NCI-H524 (cell line): ENCODE measurements at regions not wholly inside any gene's neighbourhood (a gene's known extent, or its start where the extent isn't known, plus 50 kb on each side); places are given as distances from the start of the nearest gene placed in this dataset.
"Not testable (repeated sequence)": the region's sequence is repeated elsewhere in the genome, so short reads cannot be mapped to it uniquely, and the experiment has no call there.

Experiments
- DNase-seq, 2 experiments: peaks; one replicate each; lab custom pipeline; 2025; lab: John Stamatoyannopoulos, UW

DNA sequence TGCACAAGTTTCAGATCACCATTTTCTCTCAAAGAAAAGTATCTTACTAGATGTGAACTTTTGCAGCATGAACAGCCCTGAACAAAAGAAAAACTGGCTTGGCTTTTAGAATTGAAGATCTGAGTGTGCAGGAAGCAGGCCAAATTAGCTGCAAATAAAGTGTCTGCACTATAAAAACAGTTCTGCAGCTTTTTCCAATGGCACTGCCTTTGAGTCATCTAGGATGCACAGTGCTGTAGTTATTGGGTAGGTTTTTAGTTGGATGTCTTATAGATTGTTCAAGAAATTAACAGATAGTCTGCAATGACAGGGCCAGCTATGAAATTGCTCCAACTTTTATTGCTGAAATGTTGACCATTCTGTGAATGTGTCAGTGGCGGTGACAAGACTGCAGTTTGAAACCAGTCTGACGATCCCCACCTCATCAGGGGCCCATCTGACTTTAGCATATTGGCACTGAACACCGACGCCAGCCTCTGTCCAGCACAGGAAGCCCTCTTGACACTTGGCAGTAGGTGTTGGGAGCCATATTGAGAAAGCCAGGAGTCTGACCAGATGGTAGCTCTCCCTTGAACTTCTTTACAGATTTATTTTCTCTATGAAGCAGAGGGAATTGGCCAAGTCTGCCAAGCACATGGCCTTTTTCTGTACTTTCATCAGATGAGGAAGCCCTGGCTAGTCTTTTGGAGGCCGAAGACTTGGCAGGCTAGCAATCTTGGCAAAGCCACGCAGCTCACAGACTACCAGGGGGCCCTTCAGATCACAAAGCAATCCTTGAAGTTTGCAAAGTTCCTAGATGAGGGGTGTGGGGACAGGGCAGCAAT, 490.6 kb downstream of the NEBL start:
- no peak for DNase-seq

DNA sequence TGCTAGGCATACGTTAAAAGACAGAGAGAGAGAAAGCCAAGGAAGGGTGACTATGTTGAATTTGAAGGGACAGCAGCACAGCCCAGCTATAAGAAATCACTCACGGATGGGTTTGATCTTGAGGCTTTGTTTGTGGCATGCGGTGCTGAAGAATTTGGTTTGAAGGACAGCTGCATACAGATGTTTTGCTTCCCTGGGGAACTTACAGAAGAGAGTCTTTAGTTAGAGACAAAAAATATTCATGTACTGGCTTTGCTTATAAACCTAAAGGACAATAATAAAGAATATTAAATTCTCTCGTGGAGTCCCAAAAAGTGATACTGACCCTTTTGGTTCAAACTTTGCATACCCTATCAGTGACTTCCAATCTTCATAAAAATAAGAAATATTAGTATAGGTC, 491.4 kb downstream of the NEBL start:
- DNase-seq = no peak

DNA sequence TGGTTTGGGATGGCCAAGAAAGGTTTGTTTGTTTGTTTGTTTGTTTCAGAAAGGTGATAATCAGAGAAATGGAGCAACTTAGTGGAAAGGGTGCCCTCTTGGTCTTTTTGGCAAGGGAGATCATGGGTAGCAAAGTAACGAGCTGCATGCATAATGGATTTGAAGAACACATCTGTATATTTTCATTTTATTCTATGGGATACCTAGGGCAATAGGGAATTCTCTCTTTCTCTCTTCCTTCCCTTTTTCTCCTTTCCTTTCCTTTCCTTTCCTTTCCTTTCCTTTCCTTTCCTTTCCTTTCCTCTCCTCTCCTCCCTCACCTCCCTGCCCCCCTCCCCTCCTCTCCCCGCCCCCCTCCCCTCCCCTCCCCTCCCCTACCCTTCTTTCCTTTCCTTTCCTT, 492.1 kb downstream of the NEBL start:
- DNase-seq = no peak

DNA sequence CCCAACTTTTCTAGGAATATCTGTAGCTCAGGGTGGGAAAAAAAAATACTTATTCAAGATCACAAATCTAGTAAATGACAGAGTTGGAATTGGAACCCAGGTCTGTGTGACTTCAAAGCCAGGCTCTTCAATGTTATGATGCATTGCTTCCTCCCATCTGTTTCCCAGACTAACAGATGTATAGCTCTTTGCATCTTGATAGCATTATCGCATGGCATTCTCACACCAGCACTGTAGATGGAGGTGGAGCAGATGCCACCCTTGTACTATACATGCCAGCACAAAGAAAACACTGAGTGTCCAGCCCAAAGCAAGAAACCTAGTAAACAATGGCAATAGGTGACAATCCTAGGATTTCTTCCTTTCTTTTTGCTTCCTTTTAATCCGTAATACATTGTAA, 497.3 kb downstream of the NEBL start:
- peak; percentile 1 to 47 for DNase-seq

DNA sequence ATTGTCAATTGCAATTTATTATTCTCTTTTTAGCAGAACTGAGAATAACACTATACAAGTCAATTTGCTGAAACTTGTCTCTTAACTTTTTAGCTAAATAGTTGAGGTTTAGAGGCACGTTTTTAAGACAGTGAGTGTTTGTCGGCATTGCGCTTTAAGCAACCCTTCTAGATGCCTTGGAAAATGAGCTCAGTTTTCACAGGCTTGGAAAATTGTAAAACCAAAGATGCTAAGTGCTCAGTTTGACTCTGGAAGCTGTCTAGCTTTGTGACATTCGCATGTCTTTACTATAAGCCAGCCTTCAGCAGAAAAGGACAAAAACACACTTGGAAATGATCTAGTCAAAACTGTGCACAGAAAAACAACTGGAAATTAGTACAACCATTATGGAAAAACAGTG, 500.4 kb downstream of the NEBL start:
- no peak for DNase-seq

DNA sequence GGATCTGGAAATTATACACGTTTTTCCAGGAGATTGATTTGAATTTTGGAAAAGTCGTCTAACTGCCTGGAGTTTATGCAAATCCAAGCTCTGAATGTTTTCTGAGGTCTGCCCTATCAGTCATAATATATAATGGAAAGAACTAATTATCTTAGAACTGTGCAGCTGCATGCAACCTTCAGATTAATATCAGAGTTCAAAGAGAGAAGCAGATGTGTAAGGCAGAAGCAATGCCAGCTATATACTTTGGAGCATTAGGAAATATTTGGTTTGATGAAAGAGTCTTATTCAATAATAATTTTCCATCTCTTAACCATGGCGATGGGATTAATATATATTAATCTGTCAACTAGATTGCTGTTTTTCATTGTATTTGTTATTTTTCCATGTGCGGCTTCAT, 500.9 kb downstream of the NEBL start:
- no peak for DNase-seq

GRCh38 chr10:20391629-20392028, 505.5 kb downstream of the NEBL start:
- DNase-seq = no peak

GRCh38 chr10:20381761-20382160, 515.4 kb downstream of the NEBL start:
- DNase-seq = no peak

DNA sequence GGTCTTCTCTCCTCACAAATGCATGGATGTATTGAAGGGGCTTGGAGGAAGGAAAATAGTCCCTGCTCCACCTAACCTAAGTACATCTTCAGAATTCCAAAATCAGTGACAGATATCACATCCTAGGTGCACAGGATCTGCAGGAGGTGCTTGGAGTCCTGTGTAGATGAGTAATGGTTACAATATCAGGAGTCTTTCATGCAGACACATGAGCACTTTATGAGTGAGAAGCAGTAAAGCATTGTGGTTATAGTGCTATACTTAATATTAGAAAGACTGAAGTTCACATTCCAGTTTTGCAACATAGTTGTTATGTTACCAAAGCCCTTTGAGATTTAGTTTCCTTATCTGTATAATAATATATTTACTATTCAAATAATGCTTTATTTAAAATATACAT, 516.7 kb downstream of the NEBL start:
- no peak for DNase-seq

DNA sequence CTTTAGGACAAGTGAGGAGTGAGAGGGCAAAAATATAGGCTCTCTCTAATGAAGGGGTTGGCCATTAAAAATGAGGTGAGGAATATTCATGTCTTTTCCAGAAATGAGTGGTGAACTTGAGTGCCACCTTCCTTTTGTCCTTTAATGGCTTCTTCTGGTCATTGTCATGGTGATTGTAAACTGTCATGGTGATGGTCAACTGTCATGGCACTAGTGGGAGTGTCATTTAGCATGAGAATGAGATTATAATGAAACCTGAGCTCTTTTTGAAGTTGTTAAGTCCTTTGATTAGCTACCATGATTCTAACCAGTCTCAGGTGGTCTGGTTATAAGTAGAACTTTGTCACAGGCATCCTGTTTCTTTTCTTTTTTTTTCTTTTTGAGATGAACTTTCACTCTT, 524.4 kb downstream of the NEBL start:
- DNase-seq = no peak

DNA sequence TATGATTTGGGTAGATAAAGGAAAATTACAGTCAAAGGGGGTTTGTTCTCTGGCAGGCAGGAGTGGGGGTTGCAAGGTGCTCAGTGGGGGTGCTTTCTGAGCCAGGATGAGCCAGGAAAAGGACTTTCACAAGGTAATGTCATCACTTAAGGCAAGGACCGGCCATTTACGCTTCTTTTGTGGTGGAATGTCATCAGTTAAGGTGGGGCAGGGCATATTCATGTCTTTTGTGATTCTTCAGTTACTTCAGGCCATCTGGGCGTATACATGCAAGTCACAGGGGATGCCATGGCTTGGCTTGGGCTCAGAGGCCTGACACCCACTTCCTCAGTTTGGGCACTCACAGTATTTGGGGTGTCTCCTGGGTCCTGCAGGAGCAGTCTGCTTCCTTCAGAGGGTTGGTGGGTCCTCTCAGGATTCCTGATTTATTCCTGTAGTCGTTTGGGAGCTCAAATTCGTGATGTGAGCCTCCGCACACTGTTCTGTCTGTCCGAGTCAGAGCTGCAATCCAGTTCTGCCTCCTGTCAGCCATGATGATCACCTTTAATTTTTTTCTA, 526.1 kb downstream of the NEBL start:
- DNase-seq = not testable (repeated sequence)

DNA sequence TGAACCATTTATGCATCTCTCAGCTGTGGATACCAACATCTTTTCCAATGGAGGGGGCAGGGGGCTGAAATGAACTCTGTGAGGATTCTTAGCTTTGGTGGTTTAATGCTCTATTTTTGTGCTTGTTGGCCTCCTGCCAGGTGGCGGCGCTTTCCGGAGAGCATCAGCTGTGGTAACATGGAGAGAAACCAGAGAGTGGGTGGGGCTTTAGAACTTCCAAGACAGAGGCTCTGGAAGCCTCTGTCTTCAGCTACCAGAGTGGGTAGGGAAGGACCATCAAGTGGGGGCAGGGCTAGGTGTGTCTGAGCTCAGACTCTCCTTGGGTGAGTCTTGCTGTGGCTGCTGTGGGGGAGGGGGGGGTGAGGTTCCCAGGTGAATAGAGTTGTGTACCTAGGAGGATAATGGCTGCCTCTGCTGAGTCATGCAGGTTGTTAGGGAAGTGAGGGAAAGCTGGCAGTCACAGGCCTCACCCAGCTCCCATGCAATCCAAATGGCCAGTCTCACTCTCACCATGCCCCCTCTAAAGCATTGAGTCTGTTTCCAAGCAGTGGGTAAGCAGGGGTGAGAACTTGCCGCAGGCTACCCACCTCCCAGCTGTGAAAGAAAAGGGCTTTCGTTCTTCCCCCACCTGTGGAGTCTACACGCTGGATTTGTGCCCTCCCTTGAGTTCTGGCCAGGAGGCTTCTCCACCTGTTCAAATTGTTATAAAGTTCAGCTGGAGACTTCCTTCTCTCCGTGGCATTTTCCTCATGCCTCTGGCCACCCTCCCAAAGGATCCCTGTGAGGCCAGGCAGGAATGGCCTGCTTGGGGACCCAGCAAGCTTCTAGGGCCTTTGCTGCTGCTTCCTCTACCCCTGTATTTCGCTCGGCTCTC, 527.0 kb downstream of the NEBL start:
- DNase-seq = no peak

DNA sequence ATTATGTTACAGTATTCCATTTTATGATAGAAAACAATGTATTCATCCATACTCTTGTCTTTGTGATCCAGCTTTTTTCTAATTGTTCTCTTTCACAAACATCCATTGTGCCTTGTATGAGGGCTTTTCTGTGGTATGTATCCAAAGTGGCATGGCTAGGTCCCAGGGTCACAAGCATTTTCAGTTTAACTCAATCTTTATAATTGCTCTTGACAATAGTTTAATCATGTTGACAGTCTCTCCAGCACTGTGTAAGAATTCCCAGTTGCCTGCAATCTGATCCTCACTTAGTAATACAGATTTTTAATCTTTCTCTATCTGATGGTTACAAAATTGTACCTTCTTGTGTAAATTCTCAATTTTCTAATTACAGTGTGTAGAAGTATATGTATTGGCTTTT, 533.4 kb downstream of the NEBL start:
- DNase-seq = no peak

DNA sequence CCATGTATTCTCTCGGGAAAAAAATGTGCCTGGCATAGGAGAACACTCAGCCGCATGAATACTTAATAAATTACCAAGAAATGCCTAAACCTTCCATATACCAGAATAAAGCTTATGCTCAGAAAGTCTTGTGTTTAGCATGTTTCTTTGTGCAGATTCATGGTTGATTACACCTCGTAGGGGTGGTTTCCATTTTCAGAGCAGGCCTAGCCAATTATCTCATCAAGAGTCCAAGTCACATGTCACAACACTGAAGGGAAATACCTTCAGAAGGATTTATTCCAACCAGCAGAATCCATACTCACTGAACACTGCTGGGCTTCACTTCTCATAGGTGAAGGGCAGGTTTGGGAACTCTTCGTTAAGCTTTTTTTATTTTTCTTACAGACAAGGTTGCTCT, 539.7 kb downstream of the PLXDC2 start:
- DNase-seq = no peak

DNA sequence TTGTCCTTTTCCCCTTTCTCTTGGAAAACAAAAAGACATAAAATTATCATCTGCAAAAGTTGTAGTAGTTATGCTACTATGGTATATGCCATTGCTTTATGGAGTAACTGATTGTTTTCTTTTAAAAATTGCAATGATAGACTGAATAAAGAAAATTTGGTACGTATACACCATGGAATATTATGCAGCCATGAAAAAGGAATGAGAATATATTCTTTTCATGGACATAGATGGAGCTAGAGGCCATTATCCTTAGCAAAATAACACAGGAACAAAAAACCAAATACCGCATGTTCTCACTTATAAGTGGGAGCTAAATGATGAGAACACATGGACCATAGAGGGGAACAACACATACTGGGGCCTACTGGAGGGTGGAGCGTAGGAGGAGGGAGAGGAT, 538.8 kb downstream of the PLXDC2 start:
- no peak for DNase-seq

DNA sequence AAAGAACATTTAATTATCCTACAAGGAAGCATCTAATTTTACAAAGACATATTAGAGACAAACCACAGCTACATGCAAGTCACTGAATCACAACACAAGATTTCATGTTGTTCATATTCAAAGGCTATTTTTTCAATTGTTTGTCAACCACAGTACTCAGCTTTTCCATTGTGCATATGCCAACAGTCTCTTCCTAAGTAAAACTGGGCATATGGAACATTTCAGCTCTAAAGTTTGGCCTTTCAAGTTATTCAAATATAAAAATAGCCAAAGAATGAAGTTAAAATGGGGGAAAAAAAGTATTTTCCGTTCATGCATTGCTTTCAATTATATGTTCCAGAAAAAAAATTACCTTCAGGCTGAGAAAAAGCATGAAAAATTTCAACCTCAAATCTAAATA, 537.9 kb downstream of the PLXDC2 start:
- DNase-seq = no peak

DNA sequence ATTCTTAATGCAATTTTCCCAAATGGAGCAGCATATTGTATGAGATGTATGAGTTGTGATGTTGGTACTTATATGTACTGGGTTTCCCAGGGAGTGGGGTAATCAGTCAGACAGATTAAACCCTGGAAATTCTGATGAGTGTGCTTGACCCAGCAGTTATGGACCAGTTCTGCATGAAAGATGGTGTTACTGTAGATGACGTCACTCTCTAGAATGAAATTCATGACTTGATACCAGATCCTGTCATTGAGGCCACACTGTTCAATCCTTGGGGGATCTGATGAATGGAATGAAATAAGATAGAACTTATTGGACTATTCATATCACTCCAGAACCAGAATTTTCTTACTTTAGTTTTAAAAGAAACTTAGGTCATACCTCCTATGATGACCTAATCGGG, 534.3 kb downstream of the PLXDC2 start:
- no peak for DNase-seq

- no peak for DNase-seq
These were observed 526.8 kb downstream of the PLXDC2 start for GRCh38 chr10:20343036-20343435.
